CD14-positive monocyte (primary cell): ENCODE measurements at regions not wholly inside any gene's neighbourhood (a gene's known extent, or its start where the extent isn't known, plus 50 kb on each side); places are given as distances from the start of the nearest gene placed in this dataset.

Experiments used
- DNase-seq, 3 donors: peaks; one replicate each; pipeline ENCODE4 v3.0.0-alpha.2; 2011 to 2022
- H2AFZ ChIP-seq: 2 replicates; pipeline ENCODE4 v1.6.0; 2012; ENCODE audit warnings: mild to moderate bottlenecking, low read depth, low read length, inconsistent platforms; ENCODE audit not compliant: insufficient read depth, poor library complexity, severe bottlenecking
- H3K27ac ChIP-seq, 2 donors: 1 replicate in 1 of 2; 2 replicates in 1 of 2; pipeline ENCODE4 v1.5.1; 2012 to 2013; ENCODE audit warnings: low read length in 2 of 2, control low read depth in 1 of 2, inconsistent platforms in 1 of 2, low read depth in 1 of 2, mild to moderate bottlenecking in 1 of 2
- H3K27me3 ChIP-seq, 2 donors: one replicate each; pipeline versions ENCODE4 v1.6.0 to v1.6.1; 2011 to 2013; ENCODE audit warnings: low read length in 2 of 2; ENCODE audit not compliant: control insufficient read depth in 2 of 2, insufficient read depth in 2 of 2
- H3K36me3 ChIP-seq, 2 donors: replicated peaks in 1 of 2; 1 replicate in 1 of 2; 2 replicates in 1 of 2; pipeline versions ENCODE4 v1.5.1 to v1.6.1; 2012 to 2013; ENCODE audit warnings: low read length in 2 of 2, control low read depth in 1 of 2, inconsistent platforms in 1 of 2, mild to moderate bottlenecking in 1 of 2; ENCODE audit not compliant: insufficient read depth in 2 of 2, control insufficient read depth in 1 of 2
- H3K4me1 ChIP-seq, 2 donors: 1 replicate in 1 of 2; 2 replicates in 1 of 2; pipeline versions ENCODE4 v1.5.1 to v1.6.1; 2012 to 2013; ENCODE audit warnings: low read length in 2 of 2, control low read depth in 1 of 2, inconsistent platforms in 1 of 2, mild to moderate bottlenecking in 1 of 2, moderate library complexity in 1 of 2; ENCODE audit not compliant: insufficient read depth in 2 of 2, control insufficient read depth in 1 of 2
- H3K4me2 ChIP-seq: replicated peaks from 2 replicates; pipeline ENCODE3; 2012; ENCODE audit warnings: low read length, moderate library complexity, mild to moderate bottlenecking; ENCODE audit not compliant: poor library complexity, severe bottlenecking; ENCODE audit errors: extremely low read depth
- H3K4me3 ChIP-seq, 3 experiments: fragments of 200-600 bp in 1 of 3; sonication (generic) in 1 of 3; replicated peaks in 1 of 3; 1 replicate in 2 of 3; 2 replicates in 1 of 3; pipeline ENCODE4 v1.5.1; 2011 to 2013; ENCODE audit warnings: low read length in 3 of 3, mild to moderate bottlenecking in 3 of 3, control low read depth in 2 of 3, low read depth in 2 of 3, inconsistent platforms in 1 of 3, moderate library complexity in 1 of 3
- H3K79me2 ChIP-seq: 2 replicates; pipeline ENCODE4 v1.6.0; 2012; ENCODE audit warnings: mild to moderate bottlenecking, control low read depth, inconsistent platforms, low read length, moderate library complexity; ENCODE audit not compliant: insufficient read depth
- H3K9ac ChIP-seq: 2 replicates; pipeline ENCODE4 v1.6.0; 2017; ENCODE audit warnings: low read length, mild to moderate bottlenecking; ENCODE audit not compliant: insufficient read depth, poor library complexity, severe bottlenecking
- H3K9me3 ChIP-seq, 2 donors: replicated peaks in 1 of 2; 1 replicate in 1 of 2; 2 replicates in 1 of 2; pipeline versions ENCODE4 v1.5.1 to v1.6.1; 2012 to 2013; ENCODE audit warnings: low read length in 2 of 2, control low read depth in 1 of 2; ENCODE audit not compliant: control insufficient read depth in 1 of 2, insufficient read depth in 1 of 2
- H4K20me1 ChIP-seq: 2 replicates; pipeline ENCODE4 v1.6.0; 2012; ENCODE audit warnings: mild to moderate bottlenecking, low read length, control low read depth, moderate library complexity; ENCODE audit not compliant: insufficient read depth
- H3K27ac Mint-ChIP-seq, 7 donors: one replicate each; pipeline ENCODE4 v1.8.0; 2020; ENCODE audit warnings: mild to moderate bottlenecking in 7 of 7, mixed read lengths in 7 of 7, moderate library complexity in 6 of 7, inconsistent platforms in 2 of 7
- H3K27me3 Mint-ChIP-seq, 3 donors: one replicate each; pipeline ENCODE4 v1.8.0; 2021 to 2022; ENCODE audit warnings: low read depth in 3 of 3, mild to moderate bottlenecking in 3 of 3, mixed read lengths in 3 of 3, moderate library complexity in 3 of 3, inconsistent platforms in 1 of 3
- H3K36me3 Mint-ChIP-seq, 2 donors: one replicate each; pipeline ENCODE4 v1.8.0; 2020; ENCODE audit warnings: mixed read lengths in 2 of 2, inconsistent platforms in 1 of 2, mild to moderate bottlenecking in 1 of 2
- H3K4me1 Mint-ChIP-seq: one replicate; pipeline ENCODE4 v1.8.0; 2020; ENCODE audit warnings: mild to moderate bottlenecking, mixed read lengths
- H3K4me3 Mint-ChIP-seq, 2 donors: one replicate each; pipeline ENCODE4 v1.8.0; 2020; ENCODE audit warnings: mild to moderate bottlenecking in 2 of 2, mixed read lengths in 2 of 2, moderate library complexity in 1 of 2
- H3K9me3 Mint-ChIP-seq, 7 donors: one replicate each; pipeline ENCODE4 v1.8.0; 2020 to 2022; ENCODE audit warnings: mixed read lengths in 7 of 7, mild to moderate bottlenecking in 6 of 7, moderate library complexity in 6 of 7, inconsistent platforms in 2 of 7
- CTCF ChIP-seq: fragments of 200-600 bp; IDR thresholded peaks from one replicate; pipeline ENCODE4 v1.8.0; 2022; ENCODE audit warnings: antibody characterized with exemption, mild to moderate bottlenecking
- WGBS: methylation state at CpG from one replicate; pipeline ENCODE4 v1.1.5; 2013; ENCODE audit warnings: missing lambda C conversion rate; ENCODE audit not compliant: insufficient coverage; 5-methylcytosine and 5-hydroxymethylcytosine counted together
- intact Hi-C, 2 donors: fragments of 100-400 bp; cut with micrococcal nuclease; formaldehyde crosslinking; loops; one replicate each; pipeline versions ENCODE4 v1.15.0 to v1.15.1; 2023

- H3K27ac Mint-ChIP-seq: no peak overlapping the region
- Histone ChIP-seq H3K9ac (no peak overlapping the region), H3K9me3 (no peaks in the 10 kb centered on the region), H4K20me1 (no peaks in the 10 kb centered on the region), H3K27me3 (no peaks in the 10 kb centered on the region), H3K4me3 (no peak overlapping the region), H3K4me2 (no peak overlapping the region), H3K27ac (no peak overlapping the region), H2AFZ (no peak overlapping the region), H3K4me1 (no peaks in the 10 kb centered on the region), H3K36me3 (no peaks in the 10 kb centered on the region), H3K79me2 (no peaks in the 10 kb centered on the region)
- peaks cover 0 to 2% (median 0%) of the 10 kb centered on the region in 3 donors for H3K27me3 Mint-ChIP-seq
- peaks cover 2% of the 10 kb centered on the region for H3K4me1 Mint-ChIP-seq
- no peak overlapping the region for H3K4me3 Mint-ChIP-seq
- DNase-seq: no peak
- TF ChIP-seq CTCF: no peak
- H3K36me3 Mint-ChIP-seq: no peaks in the 10 kb centered on the region
- intact Hi-C loops: no loop called here
- WGBS: 100% methylated on average over 2 of the region's 3 CpGs
- peaks cover 0 to 2% (median 0%) of the 10 kb centered on the region in 7 donors for H3K9me3 Mint-ChIP-seq
Observed at GRCh38 chr7:13049946-13050345, 362.5 kb downstream of the ARL4A start.

GRCh38 chr7:13050703-13051102 is 363.3 kb downstream of the ARL4A start:
- H3K27me3 ChIP-seq: no peaks in the 10 kb centered on the region
- TF ChIP-seq CTCF: no peak
- no peak overlapping the region for H3K27ac ChIP-seq
- no peak overlapping the region for H3K4me3 ChIP-seq
- Mint-ChIP-seq H3K36me3 (no peaks in the 10 kb centered on the region), H3K4me1 (peaks cover 6% of the 10 kb centered on the region), H3K4me3 (no peak overlapping the region), H3K27me3 (peaks cover 0 to 2% (median 0%) of the 10 kb centered on the region in 3 donors), H3K27ac (no peak overlapping the region), H3K9me3 (no peaks in the 10 kb centered on the region)
- intact Hi-C loops: no loop called here
- DNase-seq: no peak
- no peak overlapping the region for H3K9ac ChIP-seq
- WGBS: no CpG with 5 or more reads among the region's 2 CpGs
- H3K79me2 ChIP-seq: no peaks in the 10 kb centered on the region
- no peaks in the 10 kb centered on the region for H3K36me3 ChIP-seq
- H3K4me1 ChIP-seq: peaks cover 2 to 3% of the 10 kb centered on the region in 2 donors
- no peaks in the 10 kb centered on the region for H3K9me3 ChIP-seq
- H3K4me2 ChIP-seq: no peak overlapping the region
- no peaks in the 10 kb centered on the region for H4K20me1 ChIP-seq
- no peak overlapping the region for H2AFZ ChIP-seq
